Fibroblast of villous mesenchyme (primary cell): ENCODE measurements at regions not wholly inside any gene's neighbourhood (a gene's known extent, or its start where the extent isn't known, plus 50 kb on each side); places are given as distances from the start of the nearest gene placed in this dataset.

Experiments used
- DNase-seq: peaks from one replicate; pipeline ENCODE4 v3.0.0-alpha.2; 2010; ENCODE audit warnings: low read depth
- H3K4me3 ChIP-seq: 2 replicates; pipeline ENCODE4 v1.5.1; 2011; ENCODE audit warnings: low read depth, mild to moderate bottlenecking, low read length
- CTCF ChIP-seq: IDR thresholded peaks from 2 replicates; pipeline ENCODE4 v1.5.1; 2012; ENCODE audit warnings: low read depth, mild to moderate bottlenecking, low read length; ENCODE audit not compliant: insufficient read depth

- no peak for DNase-seq
- TF ChIP-seq CTCF: no peak
- no peak overlapping the region for H3K4me3 ChIP-seq
Measured at GRCh38 chr18:73384246-73384645, 516.5 kb upstream of the NETO1 start.

GRCh38 chr18:73381699-73382036 lies 513.9 kb upstream of the NETO1 start:
- H3K4me3 ChIP-seq: no peak overlapping the region
- TF ChIP-seq CTCF: no peak
- no peak for DNase-seq

GRCh38 chr18:73381016-73381698 lies 513.4 kb upstream of the NETO1 start:
- TF ChIP-seq CTCF: no peak
- H3K4me3 ChIP-seq: no peak overlapping the region
- DNase-seq: no peak

- TF ChIP-seq CTCF: no peak
- H3K4me3 ChIP-seq: no peak overlapping the region
- DNase-seq: peak; percentile 2
Measured at GRCh38 chr18:73366713-73367112, 498.9 kb upstream of the NETO1 start.

GRCh38 chr18:73365018-73365417 lies 497.2 kb upstream of the NETO1 start:
- peak; percentile 0 for DNase-seq
- H3K4me3 ChIP-seq: no peak overlapping the region
- no peak for TF ChIP-seq CTCF

- no peak for TF ChIP-seq CTCF
- H3K4me3 ChIP-seq: no peak overlapping the region
- no peak for DNase-seq
Measured at GRCh38 chr18:73355121-73355520, 487.3 kb upstream of the NETO1 start.

GRCh38 chr18:73352546-73352945 lies 484.8 kb upstream of the NETO1 start:
- no peak for DNase-seq

More at GRCh38 chr18:73352546-73352945, 484.8 kb upstream of the NETO1 start:
- no peak overlapping the region for H3K4me3 ChIP-seq
- no peak for TF ChIP-seq CTCF
